Neutrophil (primary cell): ENCODE measurements at regions not wholly inside any gene's neighbourhood (a gene's known extent, or its start where the extent isn't known, plus 50 kb on each side); places are given as distances from the start of the nearest gene placed in this dataset.

Experiments
- H3K27ac ChIP-seq: fragments of 200-600 bp; sonication (generic); 2 replicates; pipeline ENCODE4 v1.5.1; 2016; ENCODE audit warnings: mild to moderate bottlenecking, moderate library complexity
- H3K27me3 ChIP-seq: fragments of 200-600 bp; sonication (generic); 2 replicates; pipeline ENCODE4 v1.6.0; 2016; ENCODE audit warnings: mild to moderate bottlenecking
- H3K36me3 ChIP-seq: fragments of 200-600 bp; sonication (generic); 2 replicates; pipeline ENCODE4 v1.5.1; 2017
- H3K4me1 ChIP-seq, 2 experiments: fragments of 200-600 bp in 1 of 2; sonication (generic) in 1 of 2; 1 replicate in 1 of 2; 2 replicates in 1 of 2; pipeline versions ENCODE4 v1.5.1 to v1.6.1; 2013 to 2016; ENCODE audit warnings: low read depth in 1 of 2, low read length in 1 of 2, mild to moderate bottlenecking in 1 of 2, moderate library complexity in 1 of 2; ENCODE audit not compliant: control insufficient read depth in 1 of 2, insufficient read depth in 1 of 2
- H3K4me3 ChIP-seq, 2 experiments: fragments of 200-600 bp in 1 of 2; sonication (generic) in 1 of 2; 1 replicate in 1 of 2; 2 replicates in 1 of 2; pipeline ENCODE4 v1.5.1; 2013 to 2016; ENCODE audit warnings: low read depth in 1 of 2, low read length in 1 of 2, mild to moderate bottlenecking in 1 of 2, moderate library complexity in 1 of 2
- H3K9me3 ChIP-seq: fragments of 200-600 bp; sonication (generic); 2 replicates; pipeline ENCODE4 v1.5.1; 2016
- TF ChIP-seq, protein P1 (sequence below): fragments of 200-600 bp; sonication (generic); IDR thresholded peaks from 2 replicates; pipeline ENCODE4 v1.5.1; 2016; ENCODE audit warnings: antibody characterized with exemption

- no peaks in the 10 kb centered on the region for H3K4me1 ChIP-seq
- TF ChIP-seq, protein P1, sequence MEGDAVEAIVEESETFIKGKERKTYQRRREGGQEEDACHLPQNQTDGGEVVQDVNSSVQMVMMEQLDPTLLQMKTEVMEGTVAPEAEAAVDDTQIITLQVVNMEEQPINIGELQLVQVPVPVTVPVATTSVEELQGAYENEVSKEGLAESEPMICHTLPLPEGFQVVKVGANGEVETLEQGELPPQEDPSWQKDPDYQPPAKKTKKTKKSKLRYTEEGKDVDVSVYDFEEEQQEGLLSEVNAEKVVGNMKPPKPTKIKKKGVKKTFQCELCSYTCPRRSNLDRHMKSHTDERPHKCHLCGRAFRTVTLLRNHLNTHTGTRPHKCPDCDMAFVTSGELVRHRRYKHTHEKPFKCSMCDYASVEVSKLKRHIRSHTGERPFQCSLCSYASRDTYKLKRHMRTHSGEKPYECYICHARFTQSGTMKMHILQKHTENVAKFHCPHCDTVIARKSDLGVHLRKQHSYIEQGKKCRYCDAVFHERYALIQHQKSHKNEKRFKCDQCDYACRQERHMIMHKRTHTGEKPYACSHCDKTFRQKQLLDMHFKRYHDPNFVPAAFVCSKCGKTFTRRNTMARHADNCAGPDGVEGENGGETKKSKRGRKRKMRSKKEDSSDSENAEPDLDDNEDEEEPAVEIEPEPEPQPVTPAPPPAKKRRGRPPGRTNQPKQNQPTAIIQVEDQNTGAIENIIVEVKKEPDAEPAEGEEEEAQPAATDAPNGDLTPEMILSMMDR = no peak
- peaks cover 6% of the 10 kb centered on the region for H3K27me3 ChIP-seq
- H3K36me3 ChIP-seq = no peaks in the 10 kb centered on the region
- H3K4me3 ChIP-seq = no peak overlapping the region
- H3K9me3 ChIP-seq = no peaks in the 10 kb centered on the region
- no peak overlapping the region for H3K27ac ChIP-seq
Measured at GRCh38 chr1:67589519-67590233, 95.3 kb upstream of the GADD45A start.

- no peaks in the 10 kb centered on the region for H3K9me3 ChIP-seq
- H3K27me3 ChIP-seq = peaks cover 6% of the 10 kb centered on the region
- TF ChIP-seq, protein P1 = no peak
- no peaks in the 10 kb centered on the region for H3K36me3 ChIP-seq
- H3K4me1 ChIP-seq = no peaks in the 10 kb centered on the region
- no peak overlapping the region for H3K27ac ChIP-seq
- H3K4me3 ChIP-seq = no peak overlapping the region
Measured at GRCh38 chr1:67590329-67590728, 94.7 kb upstream of the GADD45A start.

GRCh38 chr1:67594764-67595163, 90.2 kb upstream of the GADD45A start:
- TF ChIP-seq, protein P1 = no peak
- Histone ChIP-seq H3K9me3 (no peaks in the 10 kb centered on the region), H3K4me1 (no peaks in the 10 kb centered on the region), H3K4me3 (no peak overlapping the region), H3K27me3 (no peaks in the 10 kb centered on the region), H3K27ac (no peak overlapping the region), H3K36me3 (no peaks in the 10 kb centered on the region)

DNA sequence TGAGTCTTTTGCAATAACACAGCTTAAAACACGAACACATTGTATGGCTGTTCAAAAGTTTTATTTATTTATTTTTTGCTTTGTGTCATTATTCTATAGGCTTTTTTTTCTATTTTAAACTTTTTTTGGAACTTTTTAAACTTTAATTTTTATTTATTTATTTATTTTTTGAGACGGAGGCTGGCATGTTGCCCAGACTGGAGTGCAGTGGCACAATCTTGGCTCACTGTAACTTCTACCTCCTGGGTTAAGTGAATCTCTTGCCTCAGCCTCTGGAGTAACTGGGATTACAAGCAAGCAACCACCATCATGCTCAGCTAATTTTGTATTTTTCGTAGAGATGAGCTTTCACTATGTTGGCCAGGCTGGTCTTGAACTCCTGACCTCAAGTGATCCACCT, 88.3 kb upstream of the GADD45A start:
- Histone ChIP-seq H3K4me1 (no peaks in the 10 kb centered on the region), H3K27me3 (no peaks in the 10 kb centered on the region), H3K27ac (no peak overlapping the region), H3K36me3 (no peaks in the 10 kb centered on the region), H3K9me3 (no peaks in the 10 kb centered on the region), H3K4me3 (no peak overlapping the region)
- TF ChIP-seq, protein P1 = no peak

GRCh38 chr1:67597336-67597735, 87.7 kb upstream of the GADD45A start:
- TF ChIP-seq, protein P1 = no peak
- Histone ChIP-seq H3K9me3 (no peaks in the 10 kb centered on the region), H3K4me3 (no peak overlapping the region), H3K27ac (no peak overlapping the region), H3K4me1 (no peaks in the 10 kb centered on the region), H3K36me3 (no peaks in the 10 kb centered on the region), H3K27me3 (no peaks in the 10 kb centered on the region)
